H1 (cell line): ENCODE measurements at regions not wholly inside any gene's neighbourhood (a gene's known extent, or its start where the extent isn't known, plus 50 kb on each side); places are given as distances from the start of the nearest gene placed in this dataset.
"Not testable (repeated sequence)": the region's sequence is repeated elsewhere in the genome, so short reads cannot be mapped to it uniquely, and the experiment has no call there.

Source experiments
- CTCF ChIA-PET: fragments of 300-600 bp; sonication (Branson Sonifier 250); formaldehyde crosslinking; loops from one replicate; lab custom pipeline; 2021; ENCODE audit not compliant: partially characterized antibody; lab: Charles Lee
- POLR2A ChIA-PET: fragments of 300-600 bp; sonication (Branson Sonifier 250); formaldehyde crosslinking; loops from one replicate; lab custom pipeline; 2021; ENCODE audit warnings: inconsistent platforms; ENCODE audit not compliant: partially characterized antibody; lab: Charles Lee
- DNase-seq, 2 experiments: peaks; one replicate each; pipeline versions ENCODE4 v3.0.0 to v3.0.0-alpha.2; 2010 to 2022; ENCODE audit warnings: low spot score in 2 of 2, low read depth in 1 of 2, mixed read lengths in 1 of 2
- FAIRE-seq: peaks from 2 replicates; lab custom pipeline; 2011; peaks lifted over from hg19 to GRCh38; lab: Jason Lieb, UNC
- H2AFZ ChIP-seq: 2 replicates; pipeline ENCODE4 v1.8.1; 2012; ENCODE audit warnings: low read length, inconsistent platforms
- H2AK5ac ChIP-seq: 2 replicates; pipeline ENCODE4 v1.6.1; 2013; ENCODE audit warnings: low read depth, low read length
- H2BK120ac ChIP-seq: replicated peaks from 2 replicates; pipeline ENCODE3; 2013; ENCODE audit warnings: low read depth, low read length, inconsistent platforms
- H2BK12ac ChIP-seq: 2 replicates; pipeline ENCODE4 v1.6.1; 2013; ENCODE audit warnings: low read depth, low read length
- H2BK15ac ChIP-seq: 2 replicates; pipeline ENCODE4 v1.6.1; 2013; ENCODE audit warnings: low read length
- H2BK20ac ChIP-seq: 2 replicates; pipeline ENCODE4 v1.6.1; 2013; ENCODE audit warnings: low read length
- H2BK5ac ChIP-seq: 2 replicates; pipeline ENCODE4 v1.6.1; 2013; ENCODE audit warnings: low read depth, low read length
- H3K14ac ChIP-seq: 2 replicates; pipeline ENCODE4 v1.6.1; 2013; ENCODE audit warnings: inconsistent platforms; ENCODE audit not compliant: insufficient read length
- H3K18ac ChIP-seq: 2 replicates; pipeline ENCODE4 v1.6.1; 2013; ENCODE audit warnings: low read length; ENCODE audit errors: extremely low read depth
- H3K23ac ChIP-seq: 2 replicates; pipeline ENCODE4 v1.6.1; 2013; ENCODE audit warnings: inconsistent platforms; ENCODE audit not compliant: insufficient read length
- H3K23me2 ChIP-seq: 2 replicates; pipeline ENCODE4 v1.6.1; 2013; ENCODE audit warnings: low read depth, low read length
- H3K27ac ChIP-seq: 2 replicates; pipeline ENCODE4 v1.6.1; 2011; ENCODE audit warnings: low read depth, low read length, inconsistent platforms
- H3K27me3 ChIP-seq, 4 experiments: replicated peaks in 1 of 4; 1 replicate in 1 of 4; 2 replicates in 3 of 4; pipeline versions ENCODE4 v1.6.1 to v1.8.1; 2011 to 2013; ENCODE audit warnings: low read length in 3 of 4, mild to moderate bottlenecking in 3 of 4, inconsistent platforms in 2 of 4, mixed read lengths in 2 of 4, moderate library complexity in 1 of 4; ENCODE audit not compliant: control insufficient read depth in 3 of 4, insufficient read depth in 3 of 4; ENCODE audit errors: extremely low read depth in 1 of 4
- H3K36me3 ChIP-seq, 4 experiments: 2 replicates each; pipeline versions ENCODE4 v1.6.1 to v1.8.1; 2011 to 2013; ENCODE audit warnings: mild to moderate bottlenecking in 4 of 4, low read length in 3 of 4, moderate library complexity in 2 of 4, control low read depth in 1 of 4, inconsistent platforms in 1 of 4; ENCODE audit not compliant: insufficient read depth in 4 of 4, control insufficient read depth in 2 of 4
- H3K4ac ChIP-seq: replicated peaks from 2 replicates; pipeline ENCODE3; 2013; ENCODE audit warnings: low read length, low read depth, mixed read lengths, inconsistent platforms; ENCODE audit not compliant: insufficient read length
- H3K4me1 ChIP-seq, 4 experiments: replicated peaks in 1 of 4; 1 replicate in 1 of 4; 2 replicates in 3 of 4; pipeline versions ENCODE4 v1.6.1 to v1.8.1; 2011 to 2013; ENCODE audit warnings: low read length in 3 of 4, inconsistent platforms in 2 of 4, mixed read lengths in 1 of 4; ENCODE audit not compliant: insufficient read depth in 4 of 4, control insufficient read depth in 3 of 4
- H3K4me2 ChIP-seq, 2 experiments: 2 replicates each; pipeline versions ENCODE4 v1.6.1 to v1.8.1; 2011 to 2013; ENCODE audit warnings: low read depth in 2 of 2, low read length in 2 of 2, control low read depth in 1 of 2, inconsistent platforms in 1 of 2, mild to moderate bottlenecking in 1 of 2; ENCODE audit not compliant: insufficient read depth in 1 of 2
- H3K4me3 ChIP-seq, 4 experiments: fragments of 200-600, 300-600 bp in 1 of 4; sonication (generic), shearing (Covaris generic), sonication (Bioruptor Twin) in 1 of 4; 2 replicates each; pipeline versions ENCODE4 v1.5.1 to v1.8.1; 2011 to 2016; ENCODE audit warnings: low read length in 4 of 4, low read depth in 3 of 4, control low read depth in 2 of 4, inconsistent platforms in 2 of 4, mild to moderate bottlenecking in 2 of 4, mixed read lengths in 1 of 4, moderate library complexity in 1 of 4; ENCODE audit not compliant: insufficient read depth in 2 of 4; ENCODE audit errors: extremely low read depth in 1 of 4
- H3K56ac ChIP-seq: replicated peaks from 2 replicates; pipeline ENCODE3; 2013; ENCODE audit warnings: low read depth, mild to moderate bottlenecking, mixed read lengths, low read length, inconsistent platforms; ENCODE audit not compliant: insufficient read length
- H3K79me1 ChIP-seq: 2 replicates; pipeline ENCODE4 v1.6.1; 2013; ENCODE audit warnings: low read depth, low read length, control low read depth
- H3K79me2 ChIP-seq, 2 experiments: 2 replicates each; pipeline versions ENCODE4 v1.6.1 to v1.8.1; 2012 to 2013; ENCODE audit warnings: low read length in 2 of 2, mild to moderate bottlenecking in 2 of 2, inconsistent platforms in 1 of 2; ENCODE audit not compliant: insufficient read depth in 2 of 2, control insufficient read depth in 1 of 2
- H3K9ac ChIP-seq, 4 experiments: replicated peaks in 1 of 4; 1 replicate in 1 of 4; 2 replicates in 3 of 4; pipeline versions ENCODE4 v1.6.1 to v1.8.1; 2011 to 2013; ENCODE audit warnings: low read depth in 3 of 4, low read length in 3 of 4, control low read depth in 2 of 4, mild to moderate bottlenecking in 2 of 4, moderate library complexity in 2 of 4, inconsistent platforms in 1 of 4; ENCODE audit errors: extremely low read depth in 1 of 4
- H3K9me3 ChIP-seq, 2 experiments: 2 replicates each; pipeline versions ENCODE4 v1.6.1 to v1.8.1; 2012 to 2013; ENCODE audit warnings: mild to moderate bottlenecking in 2 of 2, moderate library complexity in 2 of 2, control low read depth in 1 of 2, inconsistent platforms in 1 of 2, low read depth in 1 of 2, low read length in 1 of 2, mixed read lengths in 1 of 2; ENCODE audit not compliant: insufficient read depth in 2 of 2
- H4K20me1 ChIP-seq, 2 experiments: replicated peaks in 1 of 2; 2 replicates each; pipeline versions ENCODE3 to v1.8.1; 2011 to 2013; ENCODE audit warnings: inconsistent platforms in 2 of 2, low read length in 2 of 2, mild to moderate bottlenecking in 1 of 2; ENCODE audit not compliant: insufficient read depth in 2 of 2, control insufficient read depth in 1 of 2
- H4K5ac ChIP-seq: 2 replicates; pipeline ENCODE4 v1.6.1; 2013; ENCODE audit warnings: low read length, low read depth, mixed read lengths, inconsistent platforms; ENCODE audit not compliant: insufficient read length
- H4K8ac ChIP-seq: 2 replicates; pipeline ENCODE4 v1.8.0; 2013; ENCODE audit warnings: mild to moderate bottlenecking, moderate library complexity, low read length, inconsistent platforms; ENCODE audit not compliant: insufficient read depth; ENCODE audit errors: extremely low read depth
- H4K91ac ChIP-seq: replicated peaks from 2 replicates; pipeline ENCODE3; 2013; ENCODE audit warnings: low read length, mixed read lengths, inconsistent platforms; ENCODE audit not compliant: insufficient read length
- WGBS, 2 experiments: shearing (Covaris generic) in 1 of 2; methylation state at CpG; one replicate each; pipeline versions ENCODE4 v1.1.6 to v1.1.7; 2013 to 2015; ENCODE audit warnings: low lambda C conversion rate in 2 of 2, mixed read lengths in 2 of 2, inconsistent platforms in 1 of 2, low coverage in 1 of 2, missing lambda C conversion rate in 1 of 2; ENCODE audit not compliant: insufficient replicate concordance in 2 of 2, insufficient coverage in 1 of 2, insufficient read length in 1 of 2; ENCODE audit errors: extremely low coverage in 1 of 2, missing lambda C conversion rate in 1 of 2; 5-methylcytosine and 5-hydroxymethylcytosine counted together

DNA sequence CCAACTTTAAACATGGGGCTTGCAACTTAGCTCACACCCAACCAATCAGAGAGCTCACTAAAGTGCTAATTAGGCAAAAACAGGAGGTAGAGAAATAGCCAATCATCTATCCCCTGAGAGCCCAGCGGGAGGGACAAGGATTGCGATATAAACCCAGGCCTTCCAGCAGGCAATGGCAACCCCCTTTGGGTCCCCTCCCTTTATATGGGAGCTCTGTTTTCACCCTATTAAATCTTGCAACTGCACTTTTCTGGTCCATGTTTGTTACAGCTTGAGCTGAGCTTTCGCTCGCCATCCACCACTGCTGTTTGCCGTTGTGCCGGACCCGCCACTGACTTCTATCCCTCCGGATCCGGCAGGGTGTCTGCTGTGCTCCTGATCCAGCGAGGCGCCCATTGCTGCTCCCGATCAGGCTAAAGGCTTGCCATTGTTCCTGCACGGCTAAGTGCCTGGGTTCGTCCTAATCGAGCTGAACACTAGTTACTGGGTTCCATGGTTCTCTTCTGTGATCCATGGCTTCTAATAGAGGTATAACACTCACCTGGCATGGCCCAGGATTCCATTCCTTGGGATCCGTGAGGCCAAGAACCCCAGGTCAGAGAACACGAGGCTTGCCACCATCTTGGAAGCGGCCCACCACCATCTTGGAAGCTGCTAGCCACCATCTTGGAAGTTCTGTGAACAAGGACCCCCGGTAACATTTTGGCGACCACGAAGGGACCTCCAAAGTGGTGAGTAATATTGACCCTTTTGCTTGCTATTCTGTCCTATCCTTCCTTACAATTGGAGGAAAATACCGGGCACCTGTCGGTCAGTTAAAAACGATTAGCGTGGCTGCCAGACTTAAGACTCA lies 161.3 kb upstream of the GCFC2 start:
- FAIRE-seq, H3K79me1 ChIP-seq, H3K4me1 ChIP-seq, H3K36me3 ChIP-seq, H3K9me3 ChIP-seq, H4K5ac ChIP-seq, H3K23me2 ChIP-seq, H2BK12ac ChIP-seq, H2AK5ac ChIP-seq, H2BK20ac ChIP-seq, H3K14ac ChIP-seq, H4K91ac ChIP-seq, H3K4me2 ChIP-seq, H2BK15ac ChIP-seq, H3K27ac ChIP-seq, DNase-seq, H4K8ac ChIP-seq, CTCF ChIA-PET, H2AFZ ChIP-seq, H4K20me1 ChIP-seq, H3K23ac ChIP-seq, H3K18ac ChIP-seq, H3K9ac ChIP-seq, H2BK5ac ChIP-seq, H3K4ac ChIP-seq, POLR2A ChIA-PET, H3K56ac ChIP-seq, H3K4me3 ChIP-seq, H3K79me2 ChIP-seq, H2BK120ac ChIP-seq: not testable (repeated sequence)
- 93% methylated on average over 25 of the region's 25 CpGs; no CpG with 5 or more reads in 1 of the 2 experiments for WGBS, 2 experiments
- H3K27me3 ChIP-seq, result peaks cover 10 to 47% (median 40%) of the 10 kb centered on the region in 4 experiments
